Naive thymus-derived CD8-positive, alpha-beta T cell (primary cell): ENCODE measurements at regions not wholly inside any gene's neighbourhood (a gene's known extent, or its start where the extent isn't known, plus 50 kb on each side); places are given as distances from the start of the nearest gene placed in this dataset.

Experiments used
- ATAC-seq, 2 donors: fragments of 150-1000 bp; cut with Tn5 transposase in 1 of 2; sonication (Bioruptor Pico), chemical (Tn5 transposase) in 1 of 2; 1 replicate in 1 of 2; 2 replicates in 1 of 2; pipeline ENCODE4 v1.10.0; 2021; ENCODE audit warnings: mild to moderate bottlenecking in 2 of 2, moderate library complexity in 2 of 2
- POLR2A ChIA-PET: fragments of 350-600 bp; sonication (Branson Sonifier 250); formaldehyde crosslinking; loops from one replicate; lab custom pipeline; 2021; ENCODE audit warnings: antibody characterized with exemption; lab: Charles Lee
- DNase-seq, 10 donors: peaks; one replicate each; pipeline versions ENCODE4 v3.0.0 to v3.0.0-alpha.2; 2020 to 2022
- H3K27ac Mint-ChIP-seq, 10 donors: one replicate each; pipeline ENCODE4 v1.8.0; 2020 to 2022; ENCODE audit warnings: mild to moderate bottlenecking in 10 of 10, mixed read lengths in 10 of 10, moderate library complexity in 4 of 10, inconsistent platforms in 1 of 10
- H3K27me3 Mint-ChIP-seq, 5 donors: one replicate each; pipeline ENCODE4 v1.8.0; 2021 to 2022; ENCODE audit warnings: mixed read lengths in 5 of 5
- H3K36me3 Mint-ChIP-seq, 3 donors: one replicate each; pipeline ENCODE4 v1.8.0; 2020 to 2022; ENCODE audit warnings: mixed read lengths in 3 of 3, mild to moderate bottlenecking in 2 of 3, inconsistent platforms in 1 of 3
- H3K4me1 Mint-ChIP-seq, 4 donors: one replicate each; pipeline ENCODE4 v1.8.0; 2021 to 2022; ENCODE audit warnings: mixed read lengths in 4 of 4
- H3K4me3 Mint-ChIP-seq, 10 donors: one replicate each; pipeline ENCODE4 v1.8.0; 2020 to 2022; ENCODE audit warnings: mild to moderate bottlenecking in 10 of 10, mixed read lengths in 10 of 10, moderate library complexity in 6 of 10, inconsistent platforms in 1 of 10
- H3K9me3 Mint-ChIP-seq, 9 donors: one replicate each; pipeline ENCODE4 v1.8.0; 2020 to 2022; ENCODE audit warnings: mixed read lengths in 9 of 9, mild to moderate bottlenecking in 3 of 9, inconsistent platforms in 1 of 9, moderate library complexity in 1 of 9

DNA sequence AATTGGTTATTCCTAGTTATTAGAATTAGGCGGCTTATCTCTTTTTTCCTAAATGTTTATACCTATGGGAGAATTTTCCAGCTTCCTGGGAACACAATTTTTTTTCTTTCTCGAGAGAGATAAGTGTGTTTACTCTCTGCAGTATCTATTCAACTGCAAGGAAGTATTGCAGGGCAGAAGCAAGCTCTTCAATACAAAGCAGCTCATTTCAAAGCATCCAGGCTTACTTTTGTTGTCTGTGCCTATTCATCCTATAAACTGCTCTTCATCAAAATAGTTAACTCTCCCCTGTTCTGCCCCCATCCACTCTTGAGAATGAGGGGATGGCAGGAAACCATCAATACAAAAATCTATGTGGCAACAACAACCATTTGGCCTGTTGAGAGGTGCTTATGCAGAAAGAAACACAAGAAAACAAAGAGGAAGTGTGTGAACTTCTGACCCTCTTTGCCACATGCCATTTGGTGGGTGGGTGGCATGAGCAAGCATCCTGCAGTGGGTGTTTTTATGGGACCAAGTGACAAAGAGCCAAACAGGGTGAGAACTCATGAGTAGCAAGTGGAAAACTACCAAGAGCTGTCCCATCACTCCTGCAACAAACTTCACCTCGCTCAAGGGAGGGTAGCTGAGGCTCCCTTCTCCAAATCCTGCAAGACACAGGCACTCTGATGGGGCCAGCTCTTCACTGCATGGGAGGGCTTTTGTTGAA, 50.6 kb upstream of the MRPS6 start:
- peak in 3 of 10 donors; percentile 13 to 36 (median 19) for DNase-seq
- Mint-ChIP-seq H3K27ac (no peak overlapping the region), H3K4me1 (peaks cover 2 to 33% (median 13%) of the 10 kb centered on the region in 4 donors), H3K27me3 (no peaks in the 10 kb centered on the region), H3K9me3 (no peaks in the 10 kb centered on the region), H3K36me3 (no peaks in the 10 kb centered on the region), H3K4me3 (no peak overlapping the region)
- POLR2A ChIA-PET, result interaction anchor here (1.2 to 1.6 kb wide), 3 partner anchors 46 to 75 kb away, joined by 3 to 6 read pairs (median 5); no protein-coding TSS in a partner anchor
- ATAC-seq, result peak; percentile 50 to 54

DNA sequence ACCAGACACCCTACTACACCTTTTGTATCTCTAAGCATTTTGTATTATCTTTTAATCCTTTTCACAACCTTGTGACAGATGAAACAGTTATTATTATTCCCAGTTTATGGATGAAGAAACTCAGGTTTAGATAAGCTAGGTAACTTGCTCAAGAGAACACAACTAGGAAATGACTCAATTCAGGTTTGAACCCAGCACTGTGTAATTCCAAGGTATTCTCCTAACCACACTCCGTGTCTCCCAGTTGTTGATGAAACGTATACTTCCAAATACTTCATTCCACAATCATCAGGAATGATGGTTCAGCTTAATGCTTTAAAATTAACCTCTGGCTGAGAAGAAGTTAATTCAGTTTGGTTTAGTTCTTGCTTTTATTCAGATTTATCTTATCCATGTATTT, 51.7 kb upstream of the MRPS6 start:
- H3K4me1 Mint-ChIP-seq, result peaks cover 3 to 34% (median 13%) of the 10 kb centered on the region in 4 donors
- H3K27me3 Mint-ChIP-seq, result no peaks in the 10 kb centered on the region
- no peak overlapping the region for H3K27ac Mint-ChIP-seq
- no peaks in the 10 kb centered on the region for H3K9me3 Mint-ChIP-seq
- no peak for ATAC-seq
- POLR2A ChIA-PET, result interaction anchor here (1.2 to 1.6 kb wide), 3 partner anchors 45 to 74 kb away, joined by 3 to 6 read pairs (median 5); no protein-coding TSS in a partner anchor
- H3K36me3 Mint-ChIP-seq, result no peaks in the 10 kb centered on the region
- no peak for DNase-seq
- H3K4me3 Mint-ChIP-seq, result no peak overlapping the region

GRCh38 chr21:34020983-34021553, 52.3 kb upstream of the MRPS6 start:
- Mint-ChIP-seq H3K27me3 (no peaks in the 10 kb centered on the region), H3K4me3 (peak overlapping the region in 1 of 10 donors; percentile 0)
- POLR2A ChIA-PET, result interaction anchor here (1.2 kb wide), 1 partner anchor 45 kb away, joined by 3 read pairs; no protein-coding TSS in a partner anchor

GRCh38 chr21:34020005-34020847, 53.2 kb upstream of the MRPS6 start:
- H3K4me3 Mint-ChIP-seq, result peak overlapping the region in 1 of 10 donors; percentile 46
- ATAC-seq, result peak in 1 of 2 donors; percentile 20
- POLR2A ChIA-PET, result no interaction called here
- peak overlapping the region in 6 of 10 donors; percentile 1 to 79 (median 34) for H3K27ac Mint-ChIP-seq
- H3K9me3 Mint-ChIP-seq, result peaks cover 0 to under 1% (median 0%) of the 10 kb centered on the region in 9 donors
- peaks cover 3 to 34% (median 13%) of the 10 kb centered on the region in 4 donors for H3K4me1 Mint-ChIP-seq
- DNase-seq, result no peak
- H3K36me3 Mint-ChIP-seq, result no peaks in the 10 kb centered on the region
- H3K27me3 Mint-ChIP-seq, result no peaks in the 10 kb centered on the region

More at GRCh38 chr21:34020983-34021553, 52.3 kb upstream of the MRPS6 start:
- DNase-seq (no peak), ATAC-seq (no peak)
- Mint-ChIP-seq H3K4me1 (peaks cover 3 to 34% (median 13%) of the 10 kb centered on the region in 4 donors), H3K27ac (peak overlapping the region in 1 of 10 donors; percentile 79), H3K9me3 (no peaks in the 10 kb centered on the region), H3K36me3 (no peaks in the 10 kb centered on the region)

DNA sequence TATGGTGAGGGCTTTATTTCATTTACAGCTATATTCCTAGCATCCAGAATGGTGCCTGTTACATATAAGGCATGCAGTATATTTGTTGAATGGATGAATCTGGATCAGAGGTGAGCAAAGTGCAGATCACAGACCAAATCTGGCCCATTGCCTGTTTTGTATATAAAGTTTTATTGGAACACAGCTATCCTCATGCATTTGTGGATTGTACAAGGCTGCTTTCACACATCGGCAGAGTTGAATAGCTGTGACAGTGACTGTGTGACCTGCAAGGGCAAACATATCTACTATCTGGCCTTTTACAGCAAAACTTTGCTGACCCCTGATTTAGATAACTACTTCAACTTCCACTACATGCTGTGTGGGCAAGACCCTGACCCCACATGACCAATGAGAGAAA, 54.0 kb upstream of the MRPS6 start:
- no peak for ATAC-seq
- POLR2A ChIA-PET, result interaction anchor here (0.5 kb wide), 1 partner anchor 58 kb away, joined by 4 read pairs; no protein-coding TSS in a partner anchor
- Mint-ChIP-seq H3K4me1 (peaks cover 3 to 34% (median 13%) of the 10 kb centered on the region in 4 donors), H3K4me3 (no peak overlapping the region), H3K9me3 (peaks cover 0 to 9% (median 5%) of the 10 kb centered on the region in 9 donors), H3K36me3 (peaks cover 0 to 6% (median 0%) of the 10 kb centered on the region in 3 donors), H3K27ac (peak overlapping the region in 4 of 10 donors; percentile 20 to 54 (median 44)), H3K27me3 (no peaks in the 10 kb centered on the region)
- no peak for DNase-seq

DNA sequence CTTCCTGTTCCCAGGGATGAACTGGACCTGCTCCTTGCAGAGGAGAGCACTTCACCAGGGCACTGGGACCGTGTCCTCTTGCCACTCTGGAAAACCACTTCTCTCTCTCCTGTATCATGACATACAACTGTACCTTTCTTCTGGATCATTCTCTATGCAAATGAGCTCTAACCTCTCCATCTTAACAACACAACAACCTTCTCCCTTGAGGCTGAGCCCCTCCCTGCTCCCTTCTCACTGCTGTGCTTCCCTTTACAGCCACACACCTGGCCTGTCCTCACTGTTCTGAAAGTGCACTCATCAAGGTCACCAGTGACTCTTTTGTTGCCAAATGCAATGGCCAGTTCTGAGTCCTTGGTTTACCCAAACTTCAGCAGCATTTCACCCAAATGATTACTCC, 54.5 kb upstream of the MRPS6 start:
- POLR2A ChIA-PET, result interaction anchor here (0.5 kb wide), 1 partner anchor 58 kb away, joined by 4 read pairs; no protein-coding TSS in a partner anchor
- no peaks in the 10 kb centered on the region for H3K27me3 Mint-ChIP-seq
- H3K36me3 Mint-ChIP-seq, result peaks cover 0 to 6% (median 2%) of the 10 kb centered on the region in 3 donors
- no peak overlapping the region for H3K4me3 Mint-ChIP-seq
- peaks cover 0 to 12% (median 6%) of the 10 kb centered on the region in 9 donors for H3K9me3 Mint-ChIP-seq
- peaks cover 3 to 34% (median 13%) of the 10 kb centered on the region in 4 donors for H3K4me1 Mint-ChIP-seq
- no peak for DNase-seq
- H3K27ac Mint-ChIP-seq, result peak overlapping the region in 3 of 10 donors; percentile 20 to 46 (median 46)
- no peak for ATAC-seq

DNA sequence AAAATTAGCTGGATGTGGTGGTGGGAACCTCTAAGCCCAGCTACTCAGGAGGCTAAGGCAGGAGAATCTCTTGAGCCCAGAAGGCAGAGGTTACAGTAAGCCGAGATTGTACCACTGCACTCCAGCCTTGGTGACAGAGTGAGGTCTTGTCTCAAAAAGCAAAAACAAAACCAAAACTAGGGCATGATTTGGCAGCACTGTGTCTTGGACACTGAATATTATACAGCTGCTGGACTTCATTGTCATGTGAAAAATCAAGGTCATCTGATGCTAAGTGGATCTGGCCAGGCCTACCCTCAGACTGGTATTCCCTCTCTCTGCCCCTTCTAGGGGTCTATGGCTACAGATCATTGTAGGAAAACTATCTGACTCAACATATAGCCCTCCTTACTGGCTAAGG, 55.2 kb upstream of the MRPS6 start:
- POLR2A ChIA-PET, result no interaction called here
- H3K4me3 Mint-ChIP-seq, result no peak overlapping the region
- H3K9me3 Mint-ChIP-seq, result peaks cover 0 to 17% (median 12%) of the 10 kb centered on the region in 9 donors
- H3K27ac Mint-ChIP-seq, result peak overlapping the region in 3 of 10 donors; percentile 2 to 21 (median 20)
- no peak for DNase-seq
- ATAC-seq, result no peak
- peaks cover 0 to 6% (median 4%) of the 10 kb centered on the region in 3 donors for H3K36me3 Mint-ChIP-seq
- H3K4me1 Mint-ChIP-seq, result peaks cover 3 to 34% (median 13%) of the 10 kb centered on the region in 4 donors
- H3K27me3 Mint-ChIP-seq, result no peaks in the 10 kb centered on the region

GRCh38 chr21:34017039-34017961, 56.1 kb upstream of the MRPS6 start:
- POLR2A ChIA-PET, result interaction anchor here (0.6 to 1.0 kb wide), 2 partner anchors 58 to 1643 kb away, joined by 5 read pairs; no protein-coding TSS in a partner anchor
- peaks cover 2 to 34% (median 13%) of the 10 kb centered on the region in 4 donors for H3K4me1 Mint-ChIP-seq
- peaks cover 0 to 26% (median 12%) of the 10 kb centered on the region in 9 donors for H3K9me3 Mint-ChIP-seq
- peak overlapping the region in 2 of 10 donors; percentile 2 to 11 for H3K27ac Mint-ChIP-seq
- ATAC-seq, result no peak
- H3K27me3 Mint-ChIP-seq, result no peaks in the 10 kb centered on the region
- H3K36me3 Mint-ChIP-seq, result peaks cover 0 to 6% (median 4%) of the 10 kb centered on the region in 3 donors
- no peak overlapping the region for H3K4me3 Mint-ChIP-seq
- DNase-seq, result no peak

GRCh38 chr21:34012640-34013039, 60.7 kb upstream of the MRPS6 start:
- Mint-ChIP-seq H3K27me3 (no peaks in the 10 kb centered on the region), H3K4me3 (peak overlapping the region in 1 of 10 donors; percentile 41), H3K27ac (no peak overlapping the region), H3K4me1 (peaks cover 3 to 14% (median 12%) of the 10 kb centered on the region in 4 donors), H3K36me3 (peaks cover 0 to 12% (median 11%) of the 10 kb centered on the region in 3 donors), H3K9me3 (peaks cover 0 to 44% (median 20%) of the 10 kb centered on the region in 9 donors)
- POLR2A ChIA-PET, result interaction anchor here (0.8 kb wide), 2 partner anchors 60 to 89 kb away, joined by 3 read pairs; partner anchors contain the start of genes MRPS6 and SLC5A3
- DNase-seq (no peak), ATAC-seq (no peak)

GRCh38 chr21:34011660-34012059, 61.7 kb upstream of the MRPS6 start:
- H3K9me3 Mint-ChIP-seq, result peaks cover 0 to 44% (median 20%) of the 10 kb centered on the region in 9 donors
- H3K4me3 Mint-ChIP-seq, result no peak overlapping the region
- ATAC-seq (no peak), DNase-seq (no peak)
- H3K36me3 Mint-ChIP-seq, result peaks cover 0 to 12% (median 11%) of the 10 kb centered on the region in 3 donors
- POLR2A ChIA-PET, result no interaction called here
- H3K4me1 Mint-ChIP-seq, result peaks cover 1 to 14% (median 12%) of the 10 kb centered on the region in 4 donors
- no peaks in the 10 kb centered on the region for H3K27me3 Mint-ChIP-seq
- no peak overlapping the region for H3K27ac Mint-ChIP-seq

GRCh38 chr21:34009193-34009592, 64.2 kb upstream of the MRPS6 start:
- DNase-seq, result no peak
- POLR2A ChIA-PET, result no interaction called here
- H3K4me3 Mint-ChIP-seq, result no peak overlapping the region

More at GRCh38 chr21:34009193-34009592, 64.2 kb upstream of the MRPS6 start:
- Mint-ChIP-seq H3K36me3 (peaks cover 0 to 12% (median 5%) of the 10 kb centered on the region in 3 donors), H3K9me3 (peaks cover 0 to 37% (median 15%) of the 10 kb centered on the region in 9 donors), H3K27me3 (no peaks in the 10 kb centered on the region), H3K27ac (peak overlapping the region in 5 of 10 donors; percentile 9 to 70 (median 28)), H3K4me1 (peaks cover 1 to 14% (median 12%) of the 10 kb centered on the region in 4 donors)
- ATAC-seq, result no peak
